SK-N-SH treated with all-trans-retinoic acid at 6 μM for 48 hours (cell line): ENCODE measurements at regions not wholly inside any gene's neighbourhood (a gene's known extent, or its start where the extent isn't known, plus 50 kb on each side); places are given as distances from the start of the nearest gene placed in this dataset.

Source experiments
- ATAC-seq: fragments of 200-7000 bp; cut with Tn5 transposase; 3 replicates; pipeline ENCODE4 v1.9.1; 2020; ENCODE audit warnings: mild to moderate bottlenecking, moderate library complexity
- ARNTL ChIP-seq: fragments of 450-650 bp; formaldehyde crosslinking; IDR thresholded peaks from 2 replicates; pipeline ENCODE4 v1.5.0; 2020; ENCODE audit warnings: low read depth, mild to moderate bottlenecking, moderate library complexity, borderline replicate concordance
- BACH2 ChIP-seq: fragments of 250-450 bp; sonication (Bioruptor Pico); IDR thresholded peaks from 2 replicates; pipeline ENCODE4 v1.9.0; 2021; ENCODE audit warnings: mild to moderate bottlenecking, borderline replicate concordance
- CSDC2 ChIP-seq: fragments of 250-450 bp; sonication (Bioruptor Pico); IDR thresholded peaks from 2 replicates; pipeline ENCODE4 v1.5.0; 2020; ENCODE audit warnings: mild to moderate bottlenecking, moderate library complexity
- ESRRG ChIP-seq: fragments of 250-450 bp; sonication (Bioruptor Pico); IDR thresholded peaks from 2 replicates; pipeline ENCODE4 v1.6.1; 2021; ENCODE audit warnings: mild to moderate bottlenecking
- GLIS3 ChIP-seq: fragments of 250-450 bp; sonication (Bioruptor Pico); IDR thresholded peaks from 2 replicates; pipeline ENCODE4 v1.5.0; 2020; ENCODE audit warnings: mild to moderate bottlenecking, moderate library complexity
- OSR1 ChIP-seq: fragments of 250-450 bp; sonication (Bioruptor Pico); IDR thresholded peaks from 2 replicates; pipeline ENCODE4 v1.8.0; 2022; ENCODE audit warnings: moderate library complexity, mild to moderate bottlenecking, inconsistent platforms
- PATZ1 ChIP-seq: fragments of 250-450 bp; sonication (Bioruptor Pico); IDR thresholded peaks from 2 replicates; pipeline ENCODE4 v1.8.0; 2020; ENCODE audit warnings: mild to moderate bottlenecking, moderate library complexity, borderline replicate concordance
- PPARA ChIP-seq: fragments of 250-450 bp; sonication (Bioruptor Pico); IDR thresholded peaks from 2 replicates; pipeline ENCODE4 v1.5.0; 2020; ENCODE audit warnings: mild to moderate bottlenecking, borderline replicate concordance
- RARB ChIP-seq: fragments of 250-450 bp; sonication (Bioruptor Pico); IDR thresholded peaks from 2 replicates; pipeline ENCODE4 v1.8.0; 2021; ENCODE audit warnings: mild to moderate bottlenecking, moderate library complexity
- TCF4 ChIP-seq: fragments of 250-450 bp; sonication (Bioruptor Pico); IDR thresholded peaks from 2 replicates; pipeline ENCODE4 v1.8.0; 2021; ENCODE audit warnings: mild to moderate bottlenecking, moderate library complexity, borderline replicate concordance
- TOX ChIP-seq: fragments of 250-450 bp; sonication (Bioruptor Pico); IDR thresholded peaks from 2 replicates; pipeline ENCODE4 v1.8.0; 2021; ENCODE audit warnings: mild to moderate bottlenecking, moderate library complexity, borderline replicate concordance
- ZC3H10 ChIP-seq: fragments of 250-450 bp; sonication (Bioruptor Pico); IDR thresholded peaks from 2 replicates; pipeline ENCODE4 v1.5.1; 2021; ENCODE audit warnings: mild to moderate bottlenecking, moderate library complexity
- ZFP3 ChIP-seq: fragments of 250-450 bp; sonication (Bioruptor Pico); IDR thresholded peaks from 2 replicates; pipeline ENCODE4 v1.5.0; 2020; ENCODE audit warnings: mild to moderate bottlenecking, moderate library complexity
- ZFP30 ChIP-seq: fragments of 450-650 bp; formaldehyde crosslinking; IDR thresholded peaks from 2 replicates; pipeline ENCODE4 v1.5.0; 2022; ENCODE audit warnings: mild to moderate bottlenecking, moderate library complexity
- ZNF565 ChIP-seq: fragments of 450-650 bp; formaldehyde crosslinking; conservative IDR thresholded peaks from 2 replicates; pipeline ENCODE4 v1.5.0; 2020; ENCODE audit warnings: low read depth, mild to moderate bottlenecking, moderate library complexity
- ZNF70 ChIP-seq: fragments of 450-650 bp; formaldehyde crosslinking; IDR thresholded peaks from 2 replicates; pipeline ENCODE4 v1.5.0; 2020; ENCODE audit warnings: mild to moderate bottlenecking, moderate library complexity
- ZNF8 ChIP-seq: fragments of 450-650 bp; formaldehyde crosslinking; IDR thresholded peaks from 2 replicates; pipeline ENCODE4 v1.5.0; 2020; ENCODE audit warnings: mild to moderate bottlenecking, moderate library complexity
- TF ChIP-seq, protein P1 (sequence below): fragments of 250-450 bp; sonication (Bioruptor Pico); IDR thresholded peaks from 2 replicates; pipeline ENCODE4 v1.5.1; 2020; ENCODE audit warnings: low read depth, mild to moderate bottlenecking, moderate library complexity
- TF ChIP-seq, protein P2 (sequence below): fragments of 250-450 bp; sonication (Bioruptor Pico); IDR thresholded peaks from 2 replicates; pipeline ENCODE4 v1.5.1; 2021; ENCODE audit warnings: mild to moderate bottlenecking, moderate library complexity
- TF ChIP-seq, protein P3 (sequence below): fragments of 250-450 bp; sonication (Bioruptor Pico); IDR thresholded peaks from 2 replicates; pipeline ENCODE4 v1.5.0; 2020; ENCODE audit warnings: mild to moderate bottlenecking, moderate library complexity
- TF ChIP-seq, protein P4 (sequence below): fragments of 250-450 bp; sonication (Bioruptor Pico); IDR thresholded peaks from 2 replicates; pipeline ENCODE4 v1.8.0; 2021; ENCODE audit warnings: low read depth, mild to moderate bottlenecking, moderate library complexity, borderline replicate concordance

DNA sequence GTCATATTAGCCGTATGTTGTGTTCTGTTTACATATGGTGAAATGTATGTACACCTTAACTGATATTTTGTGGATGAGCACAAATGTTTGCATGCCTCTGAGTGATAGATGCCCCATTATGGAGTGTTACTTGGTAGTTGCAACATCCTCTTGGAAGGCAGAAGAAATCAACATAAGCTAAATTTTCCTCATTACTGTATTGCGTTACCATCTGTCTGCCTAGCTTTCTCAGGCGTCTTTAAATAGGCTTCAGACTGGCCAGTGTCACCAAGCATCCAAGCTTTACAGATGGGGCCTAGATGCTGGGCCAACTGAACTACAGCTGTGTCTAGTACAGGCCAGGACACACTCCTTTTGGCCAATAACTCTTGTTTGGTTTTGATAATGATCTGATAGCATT is 250.6 kb downstream of the SAMD5 start:
- no peak for ATAC-seq
- TF ChIP-seq, protein P1, sequence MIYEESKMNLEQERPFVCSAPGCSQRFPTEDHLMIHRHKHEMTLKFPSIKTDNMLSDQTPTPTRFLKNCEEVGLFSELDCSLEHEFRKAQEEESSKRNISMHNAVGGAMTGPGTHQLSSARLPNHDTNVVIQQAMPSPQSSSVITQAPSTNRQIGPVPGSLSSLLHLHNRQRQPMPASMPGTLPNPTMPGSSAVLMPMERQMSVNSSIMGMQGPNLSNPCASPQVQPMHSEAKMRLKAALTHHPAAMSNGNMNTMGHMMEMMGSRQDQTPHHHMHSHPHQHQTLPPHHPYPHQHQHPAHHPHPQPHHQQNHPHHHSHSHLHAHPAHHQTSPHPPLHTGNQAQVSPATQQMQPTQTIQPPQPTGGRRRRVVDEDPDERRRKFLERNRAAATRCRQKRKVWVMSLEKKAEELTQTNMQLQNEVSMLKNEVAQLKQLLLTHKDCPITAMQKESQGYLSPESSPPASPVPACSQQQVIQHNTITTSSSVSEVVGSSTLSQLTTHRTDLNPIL (CRISPR knock-in tag) = no peak
- TF ChIP-seq ESRRG (no peak), TCF4 (CRISPR knock-in tag) (no peak), TOX (no peak), PPARA (CRISPR knock-in tag) (no peak), OSR1 (CRISPR knock-in tag) (no peak), ZC3H10 (CRISPR knock-in tag) (no peak), BACH2 (no peak), GLIS3 (CRISPR knock-in tag) (no peak), CSDC2 (CRISPR knock-in tag) (no peak), ZFP30 (CRISPR knock-in tag) (no peak), PATZ1 (CRISPR knock-in tag) (no peak), ZNF70 (no peak), ARNTL (no peak)
- TF ChIP-seq, protein P2, sequence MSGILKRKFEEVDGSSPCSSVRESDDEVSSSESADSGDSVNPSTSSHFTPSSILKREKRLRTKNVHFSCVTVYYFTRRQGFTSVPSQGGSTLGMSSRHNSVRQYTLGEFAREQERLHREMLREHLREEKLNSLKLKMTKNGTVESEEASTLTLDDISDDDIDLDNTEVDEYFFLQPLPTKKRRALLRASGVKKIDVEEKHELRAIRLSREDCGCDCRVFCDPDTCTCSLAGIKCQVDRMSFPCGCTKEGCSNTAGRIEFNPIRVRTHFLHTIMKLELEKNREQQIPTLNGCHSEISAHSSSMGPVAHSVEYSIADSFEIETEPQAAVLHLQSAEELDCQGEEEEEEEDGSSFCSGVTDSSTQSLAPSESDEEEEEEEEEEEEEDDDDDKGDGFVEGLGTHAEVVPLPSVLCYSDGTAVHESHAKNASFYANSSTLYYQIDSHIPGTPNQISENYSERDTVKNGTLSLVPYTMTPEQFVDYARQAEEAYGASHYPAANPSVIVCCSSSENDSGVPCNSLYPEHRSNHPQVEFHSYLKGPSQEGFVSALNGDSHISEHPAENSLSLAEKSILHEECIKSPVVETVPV (CRISPR knock-in tag) = no peak
- TF ChIP-seq, protein P3, sequence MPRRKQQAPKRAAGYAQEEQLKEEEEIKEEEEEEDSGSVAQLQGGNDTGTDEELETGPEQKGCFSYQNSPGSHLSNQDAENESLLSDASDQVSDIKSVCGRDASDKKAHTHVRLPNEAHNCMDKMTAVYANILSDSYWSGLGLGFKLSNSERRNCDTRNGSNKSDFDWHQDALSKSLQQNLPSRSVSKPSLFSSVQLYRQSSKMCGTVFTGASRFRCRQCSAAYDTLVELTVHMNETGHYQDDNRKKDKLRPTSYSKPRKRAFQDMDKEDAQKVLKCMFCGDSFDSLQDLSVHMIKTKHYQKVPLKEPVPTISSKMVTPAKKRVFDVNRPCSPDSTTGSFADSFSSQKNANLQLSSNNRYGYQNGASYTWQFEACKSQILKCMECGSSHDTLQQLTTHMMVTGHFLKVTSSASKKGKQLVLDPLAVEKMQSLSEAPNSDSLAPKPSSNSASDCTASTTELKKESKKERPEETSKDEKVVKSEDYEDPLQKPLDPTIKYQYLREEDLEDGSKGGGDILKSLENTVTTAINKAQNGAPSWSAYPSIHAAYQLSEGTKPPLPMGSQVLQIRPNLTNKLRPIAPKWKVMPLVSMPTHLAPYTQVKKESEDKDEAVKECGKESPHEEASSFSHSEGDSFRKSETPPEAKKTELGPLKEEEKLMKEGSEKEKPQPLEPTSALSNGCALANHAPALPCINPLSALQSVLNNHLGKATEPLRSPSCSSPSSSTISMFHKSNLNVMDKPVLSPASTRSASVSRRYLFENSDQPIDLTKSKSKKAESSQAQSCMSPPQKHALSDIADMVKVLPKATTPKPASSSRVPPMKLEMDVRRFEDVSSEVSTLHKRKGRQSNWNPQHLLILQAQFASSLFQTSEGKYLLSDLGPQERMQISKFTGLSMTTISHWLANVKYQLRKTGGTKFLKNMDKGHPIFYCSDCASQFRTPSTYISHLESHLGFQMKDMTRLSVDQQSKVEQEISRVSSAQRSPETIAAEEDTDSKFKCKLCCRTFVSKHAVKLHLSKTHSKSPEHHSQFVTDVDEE (CRISPR knock-in tag) = no peak

DNA sequence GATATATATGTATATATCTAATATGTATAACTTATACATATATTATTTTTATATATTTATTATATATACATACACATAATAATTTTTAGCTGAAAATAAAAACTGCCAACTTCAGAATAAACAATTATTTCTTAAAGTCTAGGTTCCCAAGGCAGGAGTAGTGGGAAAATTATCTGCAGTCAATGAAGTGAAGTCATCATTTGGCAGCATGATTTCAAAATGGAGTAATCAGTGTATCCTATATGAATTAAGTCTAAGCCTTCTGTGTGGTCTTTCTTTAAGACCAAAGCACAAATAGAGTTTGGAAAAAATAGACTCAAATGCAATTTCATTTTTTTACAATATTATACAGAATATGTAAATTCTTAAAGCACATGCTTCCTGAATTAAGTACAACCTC is 251.0 kb downstream of the SAMD5 start:
- ATAC-seq = no peak
- TF ChIP-seq ARNTL = no peak

DNA sequence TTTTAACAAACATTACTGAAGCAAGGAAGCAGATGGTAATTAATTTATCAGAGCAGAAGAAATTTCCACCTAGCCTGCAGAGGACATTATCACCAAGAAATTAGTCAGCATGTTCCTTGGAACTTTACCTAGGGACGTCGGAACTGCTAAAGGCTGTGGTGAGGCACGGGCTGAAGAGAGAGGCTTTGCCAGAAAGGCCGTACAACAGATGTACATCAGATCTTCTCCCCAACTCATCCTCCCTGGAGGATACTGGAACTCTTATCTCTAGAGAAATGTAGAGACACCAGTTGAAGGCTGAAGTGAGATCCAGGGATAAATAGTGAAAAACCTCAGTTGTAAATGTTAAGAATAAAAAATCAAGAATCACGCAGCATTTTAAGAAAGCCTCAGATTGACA is 257.1 kb downstream of the SAMD5 start:
- no peak for ATAC-seq

More for the DNA sequence above, 257.1 kb downstream of the SAMD5 start:
- TF ChIP-seq, protein P2 (CRISPR knock-in tag) = no peak
- no peak for TF ChIP-seq ZFP3
- TF ChIP-seq GLIS3 (CRISPR knock-in tag) = no peak
- TF ChIP-seq PATZ1 (CRISPR knock-in tag) = no peak
- TF ChIP-seq, protein P4, sequence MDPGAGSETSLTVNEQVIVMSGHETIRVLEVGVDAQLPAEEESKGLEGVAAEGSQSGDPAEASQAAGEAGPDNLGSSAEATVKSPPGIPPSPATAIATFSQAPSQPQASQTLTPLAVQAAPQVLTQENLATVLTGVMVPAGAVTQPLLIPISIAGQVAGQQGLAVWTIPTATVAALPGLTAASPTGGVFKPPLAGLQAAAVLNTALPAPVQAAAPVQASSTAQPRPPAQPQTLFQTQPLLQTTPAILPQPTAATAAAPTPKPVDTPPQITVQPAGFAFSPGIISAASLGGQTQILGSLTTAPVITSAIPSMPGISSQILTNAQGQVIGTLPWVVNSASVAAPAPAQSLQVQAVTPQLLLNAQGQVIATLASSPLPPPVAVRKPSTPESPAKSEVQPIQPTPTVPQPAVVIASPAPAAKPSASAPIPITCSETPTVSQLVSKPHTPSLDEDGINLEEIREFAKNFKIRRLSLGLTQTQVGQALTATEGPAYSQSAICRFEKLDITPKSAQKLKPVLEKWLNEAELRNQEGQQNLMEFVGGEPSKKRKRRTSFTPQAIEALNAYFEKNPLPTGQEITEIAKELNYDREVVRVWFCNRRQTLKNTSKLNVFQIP = no peak
- TF ChIP-seq RARB (CRISPR knock-in tag) = no peak
- no peak for TF ChIP-seq OSR1 (CRISPR knock-in tag)
- TF ChIP-seq TOX = no peak
- no peak for TF ChIP-seq BACH2
- TF ChIP-seq CSDC2 (CRISPR knock-in tag) = no peak
- no peak for TF ChIP-seq TCF4 (CRISPR knock-in tag)
- no peak for TF ChIP-seq ZNF565
- no peak for TF ChIP-seq ZNF8 (CRISPR knock-in tag)
- no peak for TF ChIP-seq ZNF70
